ENCODE measurements at regions not wholly inside any gene's neighbourhood (a gene's known extent, or its start where the extent isn't known, plus 50 kb on each side); places are given as distances from the start of the nearest gene placed in this dataset.

DNA sequence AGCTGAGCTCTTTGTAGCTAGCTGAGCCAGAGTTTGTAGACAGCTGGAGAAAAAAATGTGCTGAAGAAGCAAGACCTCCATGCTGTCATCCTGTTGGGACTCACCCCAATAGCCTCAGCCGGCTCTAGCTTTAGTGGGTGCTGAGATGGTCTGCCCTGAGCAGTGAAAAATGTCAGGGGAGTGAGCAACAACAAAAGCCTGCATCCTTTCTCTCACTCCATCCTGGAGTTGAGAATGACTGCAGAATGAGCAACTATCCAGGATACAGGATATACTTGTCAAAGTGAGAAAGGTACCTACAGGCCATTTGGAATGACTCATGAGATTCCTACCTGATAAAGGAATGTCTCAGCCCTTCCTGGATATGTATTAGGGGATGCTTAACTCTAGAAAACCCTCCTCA, 146.1 kb upstream of the DLX2 start:
- DNase-seq (ENCODE audit: low spot score): no peak
- Histone ChIP-seq H3K4me3 (ENCODE audit: low read length in 2 of 2) (no peak overlapping the region), H2BK5ac (ENCODE audit: low read length) (no peak overlapping the region), H3K4ac (ENCODE audit: low read length) (no peak overlapping the region), H2BK120ac (ENCODE audit: low read depth, low read length) (no peak overlapping the region), H2AK5ac (ENCODE audit: low read depth, low read length) (no peak overlapping the region), H3K18ac (ENCODE audit: low read length) (no peak overlapping the region), H2BK12ac (ENCODE audit: low read length) (no peak overlapping the region), H3K9me3 (replicated peaks in 1 of 2; ENCODE audit: control insufficient read depth in 2 of 2, insufficient read depth in 1 of 2, low read depth in 1 of 2, low read length in 2 of 2) (no peaks in the 10 kb centered on the region), H3K14ac (ENCODE audit: low read length) (no peak overlapping the region), H3K79me1 (ENCODE audit: low read depth, low read length) (no peaks in the 10 kb centered on the region), H3K27ac (replicated peaks; ENCODE audit: low read length) (no peak overlapping the region), H3K36me3 (replicated peaks in 1 of 2; ENCODE audit: control insufficient read depth in 2 of 2, insufficient read depth in 2 of 2, low read length in 2 of 2) (no peaks in the 10 kb centered on the region), H4K8ac (ENCODE audit: low read depth, low read length) (no peak overlapping the region), H3K4me2 (ENCODE audit: insufficient read depth, low read length, poor library complexity, severe bottlenecking) (no peak overlapping the region), H3K4me1 (ENCODE audit: control insufficient read depth in 2 of 2, insufficient read depth in 1 of 2, low read depth in 1 of 2, low read length in 2 of 2) (peaks cover 7 to 35% of the 10 kb centered on the region in 2 donors), H2BK15ac (ENCODE audit: low read length) (no peak overlapping the region), H3K23ac (ENCODE audit: low read depth, low read length, poor library complexity) (no peak overlapping the region), H3K27me3 (ENCODE audit: control insufficient read depth in 3 of 3, insufficient read depth in 3 of 3, low read depth in 1 of 3, low read length in 3 of 3) (no peaks in the 10 kb centered on the region), H4K91ac (ENCODE audit: low read depth, low read length, poor library complexity) (no peak overlapping the region), H3K9ac (ENCODE audit: low read depth, low read length, poor library complexity) (no peak overlapping the region), H2AFZ (ENCODE audit: low read length) (peak overlapping the region; percentile 19)
- no CpG with 5 or more reads among the region's 1 CpG for WGBS, 2 donors (ENCODE audit: extremely low coverage in 2 of 2, insufficient read length in 2 of 2, insufficient replicate concordance in 1 of 2)

GRCh38 chr2:172249334-172249733, 146.6 kb upstream of the DLX2 start:
- no peak overlapping the region for H3K18ac ChIP-seq (ENCODE audit: low read length)
- H4K8ac ChIP-seq (ENCODE audit: low read depth, low read length): no peak overlapping the region
- DNase-seq (ENCODE audit: low spot score): no peak
- H2BK15ac ChIP-seq (ENCODE audit: low read length): no peak overlapping the region
- H3K4me1 ChIP-seq (ENCODE audit: control insufficient read depth in 2 of 2, insufficient read depth in 1 of 2, low read depth in 1 of 2, low read length in 2 of 2): peaks cover 7 to 30% of the 10 kb centered on the region in 2 donors
- H3K4ac ChIP-seq (ENCODE audit: low read length): no peak overlapping the region
- H3K9me3 ChIP-seq (replicated peaks in 1 of 2; ENCODE audit: control insufficient read depth in 2 of 2, insufficient read depth in 1 of 2, low read depth in 1 of 2, low read length in 2 of 2): no peaks in the 10 kb centered on the region
- WGBS, 2 donors (ENCODE audit: extremely low coverage in 2 of 2, insufficient read length in 2 of 2, insufficient replicate concordance in 1 of 2): no CpG with 5 or more reads among the region's 2 CpGs
- H3K9ac ChIP-seq (ENCODE audit: low read depth, low read length, poor library complexity): no peak overlapping the region
- H3K79me1 ChIP-seq (ENCODE audit: low read depth, low read length): no peaks in the 10 kb centered on the region
- no peak overlapping the region for H2BK5ac ChIP-seq (ENCODE audit: low read length)
- H2AFZ ChIP-seq (ENCODE audit: low read length): no peak overlapping the region
- no peak overlapping the region for H4K91ac ChIP-seq (ENCODE audit: low read depth, low read length, poor library complexity)
- H3K14ac ChIP-seq (ENCODE audit: low read length): no peak overlapping the region
- no peaks in the 10 kb centered on the region for H3K27me3 ChIP-seq (ENCODE audit: control insufficient read depth in 3 of 3, insufficient read depth in 3 of 3, low read depth in 1 of 3, low read length in 3 of 3)
- H3K23ac ChIP-seq (ENCODE audit: low read depth, low read length, poor library complexity): no peak overlapping the region
- H3K4me3 ChIP-seq (ENCODE audit: low read length in 2 of 2): no peak overlapping the region
- no peaks in the 10 kb centered on the region for H3K36me3 ChIP-seq (replicated peaks in 1 of 2; ENCODE audit: control insufficient read depth in 2 of 2, insufficient read depth in 2 of 2, low read length in 2 of 2)
- no peak overlapping the region for H2BK12ac ChIP-seq (ENCODE audit: low read length)
- H2BK120ac ChIP-seq (ENCODE audit: low read depth, low read length): no peak overlapping the region
- no peak overlapping the region for H2AK5ac ChIP-seq (ENCODE audit: low read depth, low read length)
- H3K4me2 ChIP-seq (ENCODE audit: insufficient read depth, low read length, poor library complexity, severe bottlenecking): no peak overlapping the region
- no peak overlapping the region for H3K27ac ChIP-seq (replicated peaks; ENCODE audit: low read length)

- no peak overlapping the region for H3K27ac ChIP-seq (replicated peaks; ENCODE audit: low read length)
These were observed 147.3 kb upstream of the DLX2 start for GRCh38 chr2:172249986-172250385.

GRCh38 chr2:172251231-172251630, 148.5 kb upstream of the DLX2 start:
- peaks cover 9 to 17% of the 10 kb centered on the region in 2 donors for H3K4me1 ChIP-seq (ENCODE audit: control insufficient read depth in 2 of 2, insufficient read depth in 1 of 2, low read depth in 1 of 2, low read length in 2 of 2)
- H2BK120ac ChIP-seq (ENCODE audit: low read depth, low read length): no peak overlapping the region
- no peak overlapping the region for H3K4me2 ChIP-seq (ENCODE audit: insufficient read depth, low read length, poor library complexity, severe bottlenecking)
- H3K9ac ChIP-seq (ENCODE audit: low read depth, low read length, poor library complexity): no peak overlapping the region
- H3K27ac ChIP-seq (replicated peaks; ENCODE audit: low read length): no peak overlapping the region
- H3K4ac ChIP-seq (ENCODE audit: low read length): no peak overlapping the region
- H2AK5ac ChIP-seq (ENCODE audit: low read depth, low read length): no peak overlapping the region
- no peaks in the 10 kb centered on the region for H3K27me3 ChIP-seq (ENCODE audit: control insufficient read depth in 3 of 3, insufficient read depth in 3 of 3, low read depth in 1 of 3, low read length in 3 of 3)
- no CpG with 5 or more reads among the region's 3 CpGs for WGBS, 2 donors (ENCODE audit: extremely low coverage in 2 of 2, insufficient read length in 2 of 2, insufficient replicate concordance in 1 of 2)
- no peak overlapping the region for H3K23ac ChIP-seq (ENCODE audit: low read depth, low read length, poor library complexity)
- no peak overlapping the region for H4K91ac ChIP-seq (ENCODE audit: low read depth, low read length, poor library complexity)
- DNase-seq (ENCODE audit: low spot score): no peak
- no peak overlapping the region for H3K4me3 ChIP-seq (ENCODE audit: low read length in 2 of 2)
- H3K36me3 ChIP-seq (replicated peaks in 1 of 2; ENCODE audit: control insufficient read depth in 2 of 2, insufficient read depth in 2 of 2, low read length in 2 of 2): no peaks in the 10 kb centered on the region
- no peak overlapping the region for H3K18ac ChIP-seq (ENCODE audit: low read length)
- no peaks in the 10 kb centered on the region for H3K79me1 ChIP-seq (ENCODE audit: low read depth, low read length)
- H2BK12ac ChIP-seq (ENCODE audit: low read length): no peak overlapping the region
- no peak overlapping the region for H3K14ac ChIP-seq (ENCODE audit: low read length)
- no peak overlapping the region for H2BK5ac ChIP-seq (ENCODE audit: low read length)
- H4K8ac ChIP-seq (ENCODE audit: low read depth, low read length): no peak overlapping the region
- H2BK15ac ChIP-seq (ENCODE audit: low read length): no peak overlapping the region
- H2AFZ ChIP-seq (ENCODE audit: low read length): no peak overlapping the region
- no peaks in the 10 kb centered on the region for H3K9me3 ChIP-seq (replicated peaks in 1 of 2; ENCODE audit: control insufficient read depth in 2 of 2, insufficient read depth in 1 of 2, low read depth in 1 of 2, low read length in 2 of 2)

More at GRCh38 chr2:172249986-172250385, 147.3 kb upstream of the DLX2 start:
- Histone ChIP-seq H3K14ac (ENCODE audit: low read length) (no peak overlapping the region), H3K36me3 (replicated peaks in 1 of 2; ENCODE audit: control insufficient read depth in 2 of 2, insufficient read depth in 2 of 2, low read length in 2 of 2) (no peaks in the 10 kb centered on the region), H3K4me2 (ENCODE audit: insufficient read depth, low read length, poor library complexity, severe bottlenecking) (no peak overlapping the region), H3K27me3 (ENCODE audit: control insufficient read depth in 3 of 3, insufficient read depth in 3 of 3, low read depth in 1 of 3, low read length in 3 of 3) (no peaks in the 10 kb centered on the region), H3K18ac (ENCODE audit: low read length) (no peak overlapping the region), H2AFZ (ENCODE audit: low read length) (no peak overlapping the region), H3K9me3 (replicated peaks in 1 of 2; ENCODE audit: control insufficient read depth in 2 of 2, insufficient read depth in 1 of 2, low read depth in 1 of 2, low read length in 2 of 2) (no peaks in the 10 kb centered on the region), H3K23ac (ENCODE audit: low read depth, low read length, poor library complexity) (no peak overlapping the region), H2BK12ac (ENCODE audit: low read length) (no peak overlapping the region), H3K79me1 (ENCODE audit: low read depth, low read length) (no peaks in the 10 kb centered on the region), H4K8ac (ENCODE audit: low read depth, low read length) (no peak overlapping the region), H4K91ac (ENCODE audit: low read depth, low read length, poor library complexity) (no peak overlapping the region), H3K4me3 (ENCODE audit: low read length in 2 of 2) (no peak overlapping the region), H3K4me1 (ENCODE audit: control insufficient read depth in 2 of 2, insufficient read depth in 1 of 2, low read depth in 1 of 2, low read length in 2 of 2) (peaks cover 7 to 26% of the 10 kb centered on the region in 2 donors), H2AK5ac (ENCODE audit: low read depth, low read length) (no peak overlapping the region), H2BK5ac (ENCODE audit: low read length) (no peak overlapping the region), H3K9ac (ENCODE audit: low read depth, low read length, poor library complexity) (no peak overlapping the region), H2BK120ac (ENCODE audit: low read depth, low read length) (no peak overlapping the region), H3K4ac (ENCODE audit: low read length) (no peak overlapping the region), H2BK15ac (ENCODE audit: low read length) (no peak overlapping the region)
- no peak for DNase-seq (ENCODE audit: low spot score)
